Right lung (tissue), 2 donors: ENCODE measurements at regions not wholly inside any gene's neighbourhood (a gene's known extent, or its start where the extent isn't known, plus 50 kb on each side); places are given as distances from the start of the nearest gene placed in this dataset.
A peak's percentile ranks its signal among the peaks of the same experiment; 100 is the strongest.

Source experiments
- DNase-seq, 2 donors: peaks; one replicate each; pipeline ENCODE4 v3.0.0-alpha.2; 2013

DNA sequence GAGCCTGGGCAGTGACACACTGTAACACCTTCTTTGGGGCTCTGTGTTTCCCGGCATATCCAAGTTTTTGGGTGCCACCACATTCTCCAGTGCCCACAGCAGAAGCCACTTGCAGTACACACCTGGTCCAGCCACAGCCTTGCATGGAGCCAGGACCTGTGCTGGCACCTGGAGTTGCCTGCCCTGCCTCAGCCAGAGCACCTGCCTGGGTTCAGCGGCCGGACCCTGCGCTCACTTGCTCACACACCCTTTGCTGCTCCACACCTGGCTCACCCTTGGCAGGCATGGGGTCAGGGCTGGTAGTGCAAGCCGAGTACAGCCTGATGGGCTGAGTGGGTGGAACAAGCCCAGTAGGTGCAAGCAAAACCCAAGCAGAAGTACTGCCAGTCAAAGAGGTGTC is 1511.1 kb downstream of the TECRL start:
- no peak for DNase-seq

DNA sequence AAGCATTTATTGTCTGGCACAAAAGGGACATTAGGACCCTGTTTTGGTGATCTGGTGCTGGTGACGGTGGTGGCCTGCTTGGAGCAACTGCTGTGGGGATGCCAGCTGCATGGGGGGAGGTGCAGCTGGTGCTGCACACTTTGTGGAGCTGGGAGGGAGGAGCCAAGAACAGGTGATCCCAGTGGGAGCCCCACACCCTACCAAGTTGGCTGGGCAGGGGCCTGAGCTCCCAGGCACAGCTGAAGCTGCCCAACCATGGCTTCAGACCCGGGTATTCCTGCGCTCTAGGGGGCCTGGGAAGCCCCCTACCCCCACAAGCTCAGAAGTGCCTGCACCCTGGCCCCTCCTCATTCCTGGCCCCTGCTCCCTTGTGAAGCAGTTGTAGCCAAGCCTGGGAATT is 1512.5 kb downstream of the TECRL start:
- DNase-seq, result no peak

DNA sequence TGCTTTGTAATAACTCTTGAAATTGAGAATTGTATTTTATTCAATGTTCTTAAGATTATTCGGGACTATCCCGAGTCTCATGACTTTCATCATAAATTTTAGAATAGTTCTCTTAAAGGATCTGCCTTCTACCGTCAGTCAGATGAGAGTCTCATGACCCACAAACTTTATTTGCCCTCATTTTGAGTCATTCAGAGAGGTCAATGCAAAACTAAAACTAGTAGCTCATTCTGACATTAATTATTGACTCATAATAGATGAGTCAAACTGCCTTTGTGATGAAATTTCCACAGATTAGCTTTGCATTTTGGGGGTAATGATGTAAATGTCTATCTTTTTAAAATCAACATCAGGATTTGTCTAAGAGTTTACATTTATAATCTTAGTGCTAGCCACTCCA is 1527.3 kb downstream of the TECRL start:
- no peak for DNase-seq

DNA sequence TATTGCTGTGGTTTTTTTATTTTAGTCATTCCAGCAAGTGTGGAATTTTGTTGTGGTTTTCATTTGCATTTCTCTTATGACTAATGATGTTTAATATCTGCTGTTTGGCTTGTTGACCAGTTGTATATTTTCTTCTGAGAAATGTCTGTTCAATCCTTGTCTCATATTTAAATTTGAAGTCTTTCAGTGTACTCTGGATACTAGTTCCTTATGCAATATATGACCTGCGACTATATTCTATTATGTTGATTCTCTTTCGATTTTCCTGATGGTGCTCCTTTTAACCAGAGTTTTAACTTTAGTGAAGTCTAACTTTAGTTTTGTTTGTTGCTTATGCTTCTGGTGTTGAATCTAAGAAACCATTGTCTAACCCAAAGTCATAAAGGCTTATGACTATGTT is 1528.0 kb downstream of the TECRL start:
- DNase-seq, result no peak

DNA sequence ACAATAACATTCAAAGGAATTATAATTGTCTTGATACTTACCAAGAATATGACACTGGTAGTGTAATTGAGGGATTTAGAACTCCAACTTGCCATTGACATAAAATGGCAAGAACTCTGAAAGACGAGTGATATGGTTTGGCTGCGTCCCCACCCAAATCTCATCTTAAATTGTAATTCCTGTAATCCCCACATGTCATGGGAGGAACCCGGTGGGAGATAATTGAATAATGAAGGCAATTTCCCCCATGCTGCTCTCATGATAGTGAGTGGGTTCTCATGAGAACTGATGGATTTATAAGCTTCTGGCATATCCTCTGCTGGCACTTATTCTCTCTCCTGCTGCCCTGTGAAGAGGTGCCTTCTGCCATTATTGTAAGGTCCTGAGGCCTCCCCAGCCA is 1536.4 kb downstream of the TECRL start:
- no peak for DNase-seq

DNA sequence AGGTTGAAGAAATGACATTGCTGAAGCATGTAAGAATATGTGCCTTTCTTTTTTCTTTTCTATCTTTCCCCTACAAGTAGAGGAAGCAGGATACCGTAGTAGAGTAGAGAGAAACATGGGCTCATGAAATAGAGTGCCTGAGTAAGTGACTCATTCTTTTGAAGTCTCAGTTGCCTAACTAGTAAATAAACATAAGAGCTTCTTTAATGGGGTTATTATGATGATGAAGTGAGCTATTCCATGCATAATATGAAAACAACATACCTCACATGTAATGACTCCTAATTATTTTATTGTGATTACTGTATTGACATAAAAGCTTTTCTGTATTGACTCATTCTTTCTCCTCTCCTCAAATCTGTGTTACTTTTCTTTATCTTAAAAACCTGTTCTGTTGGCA is 1538.2 kb downstream of the TECRL start:
- DNase-seq, result no peak

DNA sequence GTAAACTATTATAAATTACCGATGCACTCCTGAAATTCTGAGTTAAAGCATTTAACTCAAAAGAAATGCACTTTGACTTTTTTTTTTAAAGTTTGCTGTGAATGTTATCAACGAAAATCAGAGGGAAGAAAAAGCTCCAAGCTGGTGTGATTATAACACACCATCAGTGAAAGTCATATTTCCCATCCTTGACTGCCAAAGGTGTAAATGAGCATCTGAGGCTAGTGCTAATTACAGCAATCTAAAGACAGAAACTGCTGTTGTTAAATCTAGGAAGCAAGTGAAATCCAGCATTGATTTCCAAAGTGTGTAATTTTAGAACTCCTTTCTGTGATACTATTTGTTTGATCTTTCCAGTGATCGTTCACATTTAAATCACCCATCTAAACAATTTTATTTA is 1538.8 kb downstream of the TECRL start:
- no peak for DNase-seq

DNA sequence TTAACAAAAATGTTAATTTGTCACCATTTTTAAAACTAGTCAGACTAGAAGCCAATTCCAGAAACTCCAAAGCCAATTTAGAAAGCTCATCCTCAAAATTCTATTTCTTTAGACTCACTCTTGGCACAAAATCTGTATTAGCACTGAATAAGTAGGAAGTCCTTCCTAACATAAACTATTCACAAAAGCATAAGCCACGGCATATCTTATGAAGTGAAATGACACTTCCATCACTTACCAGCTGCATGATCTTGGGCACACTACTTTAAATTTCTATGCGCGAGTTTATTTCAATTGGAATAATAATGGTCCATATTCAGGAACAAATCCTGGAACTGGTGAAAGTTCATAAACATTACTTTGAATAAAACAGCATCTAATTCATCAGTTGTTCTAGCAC is 1544.0 kb downstream of the TECRL start:
- no peak for DNase-seq

DNA sequence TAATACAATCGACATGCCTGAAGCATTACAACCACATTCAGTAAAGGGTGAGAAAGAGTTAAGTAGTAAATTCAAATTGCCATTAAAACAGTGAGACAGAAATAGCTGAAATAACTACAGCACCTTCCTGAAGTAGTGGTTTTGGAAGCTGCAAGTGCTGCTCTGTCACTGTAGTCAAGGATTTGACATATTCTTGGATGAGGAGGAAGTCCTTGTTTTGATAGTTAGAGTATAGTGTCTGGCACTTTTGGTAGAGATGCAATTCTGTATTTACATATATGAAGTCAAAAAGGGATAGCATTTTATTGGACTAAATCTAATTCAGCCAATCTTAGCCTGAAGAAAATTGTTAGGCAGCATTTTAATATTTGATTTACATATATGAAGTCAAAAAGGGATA is 1559.6 kb downstream of the TECRL start:
- no peak for DNase-seq

DNA sequence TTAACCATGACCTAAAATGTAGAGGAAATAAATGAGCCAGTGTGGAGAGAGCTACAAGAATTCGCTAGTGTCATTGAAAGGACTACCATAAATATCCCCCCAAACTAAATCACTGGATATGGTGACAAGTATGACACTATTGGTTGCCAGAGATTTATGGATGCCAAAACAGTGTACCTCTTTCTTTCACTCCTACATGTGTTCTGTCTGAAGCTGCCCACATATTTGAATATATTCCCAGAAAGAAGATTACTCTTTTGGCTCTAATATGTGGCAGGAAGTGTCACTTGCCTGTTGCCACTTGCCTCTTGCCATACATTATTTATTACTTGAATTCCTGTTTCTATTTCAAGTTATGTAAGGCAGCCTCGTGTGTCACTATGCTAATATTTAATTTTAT is 1573.6 kb downstream of the TECRL start:
- DNase-seq, result no peak

DNA sequence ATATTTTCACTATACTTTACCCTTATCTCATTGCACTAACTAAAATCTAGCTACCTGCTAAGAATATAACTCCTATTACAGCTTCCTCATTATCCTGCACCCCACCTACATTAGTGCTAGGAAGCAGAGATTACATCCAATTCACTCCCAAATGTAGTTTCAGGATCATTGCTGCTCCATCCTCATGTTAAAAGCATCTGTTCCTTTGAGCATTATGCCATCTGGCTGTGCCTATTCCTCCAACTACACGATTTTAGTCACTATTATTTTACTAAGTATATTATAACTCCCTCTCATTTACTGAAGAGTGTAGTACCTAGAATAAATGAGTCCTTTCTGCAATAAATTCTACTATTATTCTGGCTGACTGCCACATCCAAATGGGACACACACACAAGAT is 1586.9 kb downstream of the TECRL start:
- no peak for DNase-seq

DNA sequence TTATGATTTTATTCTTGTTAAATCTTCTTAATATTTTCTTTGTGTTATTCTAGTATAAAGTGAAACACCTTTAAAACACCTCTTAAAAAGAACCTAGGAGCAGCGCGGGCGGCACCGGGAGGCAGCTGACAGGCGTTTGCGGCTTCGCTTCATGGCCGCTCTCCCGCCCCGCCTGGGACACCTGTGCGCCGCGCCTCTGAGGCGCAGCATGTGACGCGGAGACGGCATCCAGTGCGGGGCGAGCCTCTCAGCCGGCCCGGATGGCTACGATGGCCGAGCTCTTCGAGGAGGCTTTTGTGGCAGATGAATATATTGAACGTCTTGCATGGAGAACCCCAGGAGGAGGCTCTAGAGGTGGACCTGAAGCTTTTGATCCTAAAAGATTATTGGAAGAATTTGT is 1592.7 kb downstream of the TECRL start:
- DNase-seq, result no peak

DNA sequence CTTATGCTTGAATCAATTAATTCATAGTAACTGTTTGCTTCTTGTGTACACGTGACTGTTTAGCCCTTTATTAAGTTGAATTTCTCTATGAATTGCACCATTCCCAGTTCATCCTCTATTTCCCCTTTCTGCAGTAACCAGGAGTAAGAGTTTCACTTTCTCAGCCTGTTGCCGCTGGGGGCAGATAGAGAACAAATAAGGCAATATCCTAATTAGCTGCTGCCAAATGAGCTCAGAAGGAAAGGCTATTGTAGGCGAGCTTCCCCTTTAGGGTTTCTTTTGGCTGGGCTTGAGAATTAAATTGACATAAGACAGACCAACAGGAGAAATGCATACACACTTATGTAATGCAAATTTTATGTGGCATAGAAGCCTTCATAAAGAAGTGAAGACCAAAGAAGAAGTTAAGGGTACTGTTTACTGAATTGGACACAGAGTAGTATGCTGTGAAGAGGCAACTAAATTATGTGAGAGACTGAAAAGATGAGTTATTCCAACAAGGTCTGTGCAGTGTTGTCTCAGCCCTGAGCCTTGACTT is 1594.7 kb downstream of the TECRL start:
- DNase-seq, result no peak

DNA sequence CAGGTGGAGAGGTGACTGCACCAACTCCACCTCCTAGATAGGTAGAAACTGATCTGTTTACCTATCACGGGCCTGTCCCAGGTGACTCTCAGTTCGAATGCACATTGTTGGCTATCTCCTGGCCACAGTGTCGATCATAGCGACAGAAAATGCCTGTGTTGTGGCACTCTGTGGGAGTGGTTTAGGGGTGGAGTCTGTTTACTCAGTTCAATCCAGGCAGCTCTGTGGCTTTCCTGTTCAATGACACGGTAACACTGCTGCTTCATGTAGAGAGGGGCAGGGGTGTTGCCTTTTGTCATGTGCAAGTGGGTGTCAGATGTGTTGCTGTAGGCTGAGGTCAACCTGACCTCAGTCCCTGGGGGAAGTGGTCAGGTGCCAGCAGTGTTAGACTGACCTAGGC is 1602.4 kb downstream of the TECRL start:
- no peak for DNase-seq

DNA sequence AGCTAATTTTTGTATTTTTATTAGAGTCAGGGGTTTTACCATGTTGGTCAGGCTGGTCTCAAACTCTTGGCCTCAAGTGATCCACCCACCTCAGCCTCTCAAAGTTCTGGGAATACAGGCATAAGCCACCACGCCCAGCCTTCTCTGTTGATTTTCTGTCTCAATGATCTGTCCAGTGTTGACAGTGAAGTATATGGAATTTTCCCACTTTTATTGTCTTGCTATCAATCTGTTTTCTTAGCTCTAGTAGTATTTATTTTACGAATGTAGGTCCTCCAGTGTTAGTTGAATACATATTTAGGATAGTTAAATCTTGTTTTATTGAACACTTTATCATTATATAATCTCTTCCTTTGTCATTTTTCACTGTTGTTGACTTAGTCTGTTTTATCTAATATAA is 1603.9 kb downstream of the ADGRL3 start:
- DNase-seq, result no peak

DNA sequence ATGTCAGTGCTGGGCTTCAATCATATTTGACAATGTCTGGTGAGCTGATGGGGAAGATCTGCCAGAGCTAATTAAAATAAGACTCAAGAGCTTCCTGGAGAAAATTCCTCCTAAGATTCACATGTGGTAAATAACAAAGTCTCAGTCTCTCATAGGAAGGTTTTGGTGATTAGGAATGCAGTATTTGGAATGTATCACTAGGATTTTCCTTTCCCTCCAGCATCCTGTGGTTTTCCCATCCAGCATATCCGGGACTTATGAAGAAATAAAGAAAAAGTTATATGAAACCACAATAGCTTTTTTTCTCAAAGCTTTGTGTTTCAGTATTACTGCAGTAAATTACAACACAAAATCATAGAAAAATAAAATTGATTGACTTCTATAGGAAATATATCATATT is 1597.1 kb downstream of the ADGRL3 start:
- no peak for DNase-seq

DNA sequence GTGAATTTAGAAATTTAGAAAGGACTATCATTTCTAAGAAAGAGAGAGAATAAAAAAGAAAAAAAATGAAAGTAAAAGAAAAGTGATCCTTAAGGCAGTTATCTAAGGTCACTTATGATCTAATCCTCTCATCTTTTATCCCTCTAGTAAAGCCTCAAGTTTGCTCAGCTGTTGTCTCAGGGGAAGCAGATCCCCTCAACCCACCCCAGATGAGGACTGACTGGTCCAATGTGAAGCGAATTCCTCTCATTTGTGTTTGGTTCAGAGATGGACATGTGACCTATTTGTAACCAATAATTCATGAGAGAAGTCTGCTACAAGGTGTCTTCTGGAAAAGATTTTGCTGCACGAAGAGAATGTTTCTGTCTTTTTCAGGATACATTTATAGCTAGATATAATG is 1591.3 kb downstream of the ADGRL3 start:
- DNase-seq, result no peak

DNA sequence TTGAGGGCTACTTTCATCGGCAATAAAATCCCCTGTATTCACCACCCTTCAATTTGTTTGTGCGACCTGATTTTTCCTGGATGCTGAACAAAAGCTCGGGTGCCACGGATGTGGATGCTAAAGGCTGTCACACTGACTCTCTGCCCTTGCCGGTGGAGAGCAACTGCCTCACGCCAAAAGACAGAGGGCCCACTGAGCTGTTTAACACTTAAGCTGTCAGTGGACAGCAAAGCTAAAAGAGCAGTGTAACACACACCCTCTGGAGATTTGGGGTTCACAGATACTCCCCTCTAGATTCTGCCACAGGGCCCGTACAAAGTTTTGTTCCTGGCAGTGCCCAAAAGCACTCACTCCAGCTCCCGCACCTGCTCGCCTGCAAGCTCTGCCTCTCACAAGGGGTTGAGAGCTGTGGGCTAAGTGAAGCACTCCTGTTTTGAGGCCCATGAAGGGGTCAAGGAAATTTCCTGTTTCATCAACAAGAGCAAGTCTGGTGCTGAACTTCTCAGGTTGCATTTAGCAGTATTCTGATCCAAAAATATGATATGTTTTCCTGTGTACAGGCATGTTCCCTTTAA is 1571.9 kb downstream of the ADGRL3 start:
- no peak for DNase-seq

DNA sequence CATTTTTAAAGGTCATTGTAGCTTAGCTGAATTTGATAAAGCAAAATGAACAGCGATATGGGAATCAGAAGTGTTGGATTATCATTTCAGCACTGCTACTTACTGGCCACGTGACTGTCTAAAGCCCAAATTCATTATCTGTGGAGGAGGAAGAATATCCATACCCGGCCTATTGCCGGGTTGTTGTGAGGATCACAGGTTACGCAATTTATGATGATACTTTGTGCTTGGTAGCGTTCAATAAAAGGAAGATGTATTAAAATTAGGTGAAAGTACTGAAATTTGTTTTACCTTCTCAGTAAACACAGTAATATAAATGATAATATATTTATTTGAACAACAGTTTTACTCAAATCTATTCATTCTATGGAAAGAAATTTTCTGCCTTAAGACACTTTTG is 1540.2 kb downstream of the ADGRL3 start:
- DNase-seq, result no peak

DNA sequence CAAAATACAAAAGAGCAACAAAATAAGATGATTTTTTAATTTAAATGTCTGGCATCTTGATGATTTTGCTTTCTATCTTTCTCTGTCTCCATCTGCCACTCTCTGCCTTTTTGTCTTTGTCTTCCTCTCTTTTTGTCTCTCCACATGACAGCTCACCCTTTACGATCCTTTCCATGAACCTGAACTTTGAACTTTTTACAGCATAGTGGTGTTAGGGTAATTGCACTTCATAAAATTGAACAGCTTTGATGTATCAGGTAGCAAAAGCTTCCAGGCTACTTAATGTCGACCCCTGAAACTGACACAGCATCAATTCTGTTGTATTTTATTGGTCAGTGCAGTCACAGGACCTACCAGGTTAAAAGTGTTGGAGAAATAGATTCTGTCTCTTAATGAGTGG is 1517.0 kb downstream of the ADGRL3 start:
- no peak for DNase-seq

DNA sequence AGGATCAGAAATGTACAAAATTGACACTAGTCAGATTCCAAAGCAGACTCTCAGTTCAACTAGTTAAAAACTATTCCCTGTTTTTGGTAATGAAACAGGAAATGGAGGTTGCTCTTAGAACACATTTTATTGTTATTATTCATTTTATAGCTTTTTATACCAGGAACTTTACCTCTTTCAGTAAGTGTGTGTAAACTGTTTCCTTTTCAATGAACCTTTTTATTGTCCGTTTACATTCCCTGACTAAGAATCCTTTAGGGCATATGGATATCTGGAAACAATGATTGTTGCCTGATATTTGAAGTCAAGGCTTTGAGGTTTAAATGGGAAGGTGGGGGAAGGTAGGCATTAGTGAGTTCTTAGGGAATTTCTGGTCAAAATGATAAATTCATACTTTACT is 1511.4 kb downstream of the ADGRL3 start:
- no peak for DNase-seq

DNA sequence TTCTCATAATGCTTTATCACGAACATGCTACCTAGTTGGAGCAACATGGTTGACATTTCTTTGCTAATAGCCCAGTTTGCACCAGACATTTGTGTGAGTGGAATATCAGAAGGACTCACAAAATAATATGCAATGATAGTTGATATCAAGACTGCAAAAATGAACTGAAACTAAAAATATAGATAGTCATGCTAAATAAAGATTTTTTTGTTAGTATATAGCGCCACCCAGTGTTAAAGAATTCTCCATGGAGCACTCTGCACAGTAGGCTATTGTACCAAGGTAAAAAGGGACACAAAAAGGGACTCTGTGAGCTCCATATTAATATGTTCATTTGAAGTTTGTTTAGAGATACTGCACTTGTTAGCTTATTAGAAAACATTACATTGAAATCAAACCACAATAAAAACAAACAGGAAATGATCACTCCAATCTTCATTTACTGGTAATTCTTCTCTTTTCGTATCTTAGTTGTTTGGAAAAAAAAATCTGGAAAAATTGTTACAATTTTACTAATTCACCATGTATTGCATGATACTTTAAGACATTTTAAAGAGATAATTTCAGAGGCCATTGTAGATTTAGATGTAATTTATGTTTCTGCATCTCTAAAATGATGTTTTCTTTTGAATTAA is 1509.6 kb downstream of the ADGRL3 start:
- DNase-seq, result peak; percentile 30 to 43

DNA sequence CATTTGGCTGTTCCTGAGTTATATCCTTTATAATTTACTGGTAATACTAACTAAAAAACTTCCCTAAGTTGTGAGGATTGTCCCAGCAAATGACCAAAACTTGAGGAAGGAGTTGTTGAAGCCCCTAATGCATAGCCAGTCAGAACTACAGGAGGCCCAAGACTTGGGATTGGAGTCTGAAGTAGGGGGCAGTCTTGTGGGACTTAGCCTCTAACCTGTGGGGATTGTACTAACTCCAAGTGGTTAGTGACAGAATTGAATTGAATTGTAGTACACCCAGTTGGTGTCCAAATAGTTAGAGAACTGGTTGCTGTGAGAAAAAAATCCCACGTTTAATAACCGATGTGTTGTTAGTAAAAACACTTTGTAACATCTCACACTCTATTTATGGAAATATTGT is 1506.3 kb downstream of the ADGRL3 start:
- DNase-seq, result no peak
